Fibroblast of skin of left biceps (primary cell): ENCODE measurements at regions not wholly inside any gene's neighbourhood (a gene's known extent, or its start where the extent isn't known, plus 50 kb on each side); places are given as distances from the start of the nearest gene placed in this dataset.
A peak's percentile ranks its signal among the peaks of the same experiment; 100 is the strongest.
"Not testable (repeated sequence)": the region's sequence is repeated elsewhere in the genome, so short reads cannot be mapped to it uniquely, and the experiment has no call there.

Source experiments
- DNase-seq, 2 experiments: peaks; one replicate each; pipeline ENCODE4 v3.0.0-alpha.2; 2013; ENCODE audit warnings: low read depth in 2 of 2

- DNase-seq: not testable (repeated sequence)
Measured at GRCh38 chr2:87075054-87075790, 53.6 kb upstream of the PLGLB1 start.

- DNase-seq: not testable (repeated sequence)
Measured at GRCh38 chr2:87075791-87076252, 54.2 kb upstream of the PLGLB1 start.

- peak; percentile 79 to 81 for DNase-seq
Measured at GRCh38 chr2:87076253-87077123, 54.8 kb upstream of the PLGLB1 start.

GRCh38 chr2:87077124-87077446 is 55.4 kb upstream of the PLGLB1 start:
- not testable (repeated sequence) for DNase-seq

GRCh38 chr2:87081727-87082126 is 60.1 kb upstream of the PLGLB1 start:
- DNase-seq: not testable (repeated sequence)

- DNase-seq: not testable (repeated sequence)
Measured at GRCh38 chr2:87088079-87088478, 66.4 kb upstream of the PLGLB1 start.

GRCh38 chr2:87089401-87089800 is 67.8 kb upstream of the PLGLB1 start:
- not testable (repeated sequence) for DNase-seq

- DNase-seq: not testable (repeated sequence)
Measured at GRCh38 chr2:87093252-87093651, 71.6 kb upstream of the PLGLB1 start.

GRCh38 chr2:87093937-87094529 is 72.4 kb upstream of the PLGLB1 start:
- not testable (repeated sequence) for DNase-seq

- DNase-seq: not testable (repeated sequence)
Measured at GRCh38 chr2:87095804-87096203, 74.2 kb upstream of the PLGLB1 start.

- not testable (repeated sequence) for DNase-seq
Measured at GRCh38 chr2:87128761-87129553, 107.3 kb upstream of the PLGLB1 start.

GRCh38 chr2:87132577-87132976 is 110.9 kb upstream of the PLGLB1 start:
- not testable (repeated sequence) for DNase-seq

GRCh38 chr2:87151835-87152493 is 130.3 kb upstream of the PLGLB1 start:
- not testable (repeated sequence) for DNase-seq

GRCh38 chr2:87174454-87174853 is 152.8 kb upstream of the PLGLB1 start:
- DNase-seq: not testable (repeated sequence)

GRCh38 chr2:87183373-87183772 is 161.7 kb upstream of the PLGLB1 start:
- not testable (repeated sequence) for DNase-seq

- not testable (repeated sequence) for DNase-seq
Measured at GRCh38 chr2:87184260-87184659, 162.6 kb upstream of the PLGLB1 start.

GRCh38 chr2:87189214-87189613 is 167.6 kb upstream of the PLGLB1 start:
- DNase-seq: not testable (repeated sequence)

GRCh38 chr2:87193336-87193735 is 171.7 kb upstream of the PLGLB1 start:
- not testable (repeated sequence) for DNase-seq

- not testable (repeated sequence) for DNase-seq
Measured at GRCh38 chr2:87194254-87194999, 172.8 kb upstream of the PLGLB1 start.
